HepG2 (cell line): ENCODE measurements at regions not wholly inside any gene's neighbourhood (a gene's known extent, or its start where the extent isn't known, plus 50 kb on each side); places are given as distances from the start of the nearest gene placed in this dataset.

Experiments
- ATAC-seq: fragments of 200-7000 bp; cut with Tn5 transposase; 3 replicates; pipeline ENCODE4 v1.9.1; 2020; ENCODE audit warnings: mild to moderate bottlenecking, moderate library complexity
- BruUV-seq: library from RNA; stranded (reverse); fragments of 400-500 nt; replicated peaks from 2 replicates; lab custom pipeline; 2021; lab: Mats Ljungman, UMichigan
- CTCF ChIA-PET: fragments of 300-600 bp; formaldehyde crosslinking; extraction: SDS; loops from one replicate; lab custom pipeline; 2021; ENCODE audit warnings: low total read pairs, inconsistent platforms, low intra/inter-chr PET ratio; lab: Yijun Ruan, JAX
- POLR2A ChIA-PET: fragments of 350-600 bp; sonication (Branson Sonifier 250); formaldehyde crosslinking; loops from one replicate; lab custom pipeline; 2020; ENCODE audit warnings: antibody characterized with exemption, inconsistent platforms; lab: Yijun Ruan, JAX
- DNase-seq: peaks from one replicate; pipeline ENCODE4 v3.0.0-alpha.2; 2015; ENCODE audit warnings: low spot score
- FAIRE-seq: peaks from 3 replicates; lab custom pipeline; 2011; peaks lifted over from hg19 to GRCh38; lab: Jason Lieb, UNC
- H2AFZ ChIP-seq: one replicate; pipeline ENCODE4 v1.6.1; 2011; ENCODE audit warnings: low read length, inconsistent platforms
- H3K27ac ChIP-seq: fragments of 300-600 bp; 3 replicates; pipeline ENCODE4 v1.8.0; 2011; ENCODE audit warnings: mixed run types, mild to moderate bottlenecking, mixed read lengths, low read length, inconsistent platforms; ENCODE audit not compliant: insufficient read depth; ENCODE audit errors: extremely low read length
- H3K27me3 ChIP-seq, 2 experiments: fragments of 200-600 bp in 1 of 2; 2 replicates in 1 of 2; 3 replicates in 1 of 2; pipeline versions ENCODE4 v1.6.0 to v1.8.0; 2011; ENCODE audit warnings: low read length in 2 of 2, mild to moderate bottlenecking in 2 of 2, moderate library complexity in 2 of 2, inconsistent platforms in 1 of 2; ENCODE audit not compliant: insufficient read depth in 2 of 2, control insufficient read depth in 1 of 2
- H3K36me3 ChIP-seq, 2 experiments: fragments of 200-600 bp in 1 of 2; replicated peaks in 1 of 2; 2 replicates in 1 of 2; 3 replicates in 1 of 2; pipeline versions ENCODE4 v1.5.1 to v1.8.0; 2011; ENCODE audit warnings: low read length in 2 of 2, inconsistent platforms in 1 of 2; ENCODE audit not compliant: insufficient read depth in 2 of 2, control insufficient read depth in 1 of 2
- H3K4me1 ChIP-seq: 2 replicates; pipeline ENCODE4 v1.5.1; 2012; ENCODE audit warnings: low read length, inconsistent platforms; ENCODE audit not compliant: insufficient read depth
- H3K4me2 ChIP-seq: 2 replicates; pipeline ENCODE4 v1.6.0; 2011; ENCODE audit warnings: low read depth, low read length, inconsistent platforms
- H3K4me3 ChIP-seq, 3 experiments: fragments of 200-600 bp in 1 of 3; sonication (generic), shearing (Covaris generic) in 1 of 3; replicated peaks in 1 of 3; 2 replicates each; pipeline ENCODE4 v1.5.1; 2011 to 2016; ENCODE audit warnings: low read length in 3 of 3, inconsistent platforms in 2 of 3, low read depth in 2 of 3, mild to moderate bottlenecking in 2 of 3, control low read depth in 1 of 3, mixed read lengths in 1 of 3; ENCODE audit not compliant: insufficient read depth in 1 of 3
- H3K79me2 ChIP-seq: one replicate; pipeline ENCODE4 v1.6.1; 2011; ENCODE audit warnings: low read length, inconsistent platforms; ENCODE audit not compliant: insufficient read depth
- H3K9ac ChIP-seq: 2 replicates; pipeline ENCODE4 v1.6.0; 2011; ENCODE audit warnings: mild to moderate bottlenecking, low read depth, low read length, inconsistent platforms; ENCODE audit not compliant: insufficient read depth
- H3K9me3 ChIP-seq: 2 replicates; pipeline ENCODE4 v1.5.1; 2012; ENCODE audit warnings: mild to moderate bottlenecking, low read length
- H4K20me1 ChIP-seq: 2 replicates; pipeline ENCODE4 v1.6.0; 2011; ENCODE audit warnings: inconsistent platforms, mild to moderate bottlenecking, low read length, moderate library complexity; ENCODE audit not compliant: insufficient read depth
- BRCA1 ChIP-seq: sonication (generic); formaldehyde crosslinking; IDR thresholded peaks from 2 replicates; pipeline ENCODE4 v1.4.0; 2020; ENCODE audit warnings: missing genetic modification reagents
- DR1 ChIP-seq: sonication (generic); formaldehyde crosslinking; IDR thresholded peaks from 2 replicates; pipeline ENCODE4 v1.8.0; 2021; ENCODE audit warnings: mild to moderate bottlenecking, missing genetic modification reagents, inconsistent platforms
- HNRNPUL1 ChIP-seq: fragments of 200-400 bp; formaldehyde crosslinking; IDR thresholded peaks from 2 replicates; pipeline ENCODE4 v1.6.1; 2017; ENCODE audit warnings: low read depth, mild to moderate bottlenecking, low read length, moderate library complexity
- TSC22D2 ChIP-seq: sonication (generic); formaldehyde crosslinking; IDR thresholded peaks from 2 replicates; pipeline ENCODE4 v1.5.1; 2020; ENCODE audit warnings: missing genetic modification reagents, mild to moderate bottlenecking, borderline replicate concordance
- ZFYVE20 ChIP-seq: sonication (generic); formaldehyde crosslinking; IDR thresholded peaks from 2 replicates; pipeline ENCODE4 v1.8.0; 2023; ENCODE audit warnings: low read depth, mild to moderate bottlenecking, moderate library complexity, missing genetic modification reagents, borderline replicate concordance
- ZMAT3 ChIP-seq: sonication (generic); formaldehyde crosslinking; conservative IDR thresholded peaks from 2 replicates; pipeline ENCODE4 v1.7.0; 2021; ENCODE audit warnings: missing genetic modification reagents
- ZNF879 ChIP-seq: sonication (generic); formaldehyde crosslinking; IDR thresholded peaks from 2 replicates; pipeline ENCODE4 v1.8.1; 2023; ENCODE audit warnings: missing genetic modification reagents
- WGBS: methylation state at CpG from one replicate; pipeline ENCODE4 v1.1.6; 2017; ENCODE audit warnings: low lambda C conversion rate; 5-methylcytosine and 5-hydroxymethylcytosine counted together
- in situ Hi-C: cut with HindIII; loops from 2 replicates; pipeline ENCODE4 v1.10.0; 2017; ENCODE audit warnings: low pct_unique_long_range_greater_than_20kb; ENCODE audit not compliant: extremely low pct_ligation_motif_present
- intact Hi-C: fragments of 100-400 bp; cut with micrococcal nuclease; formaldehyde crosslinking; loops from one replicate; pipeline ENCODE4 v1.10.0; 2022; ENCODE audit not compliant: unreplicated experiment
- TF ChIP-seq, protein P1 (sequence below): sonication (generic); formaldehyde crosslinking; IDR thresholded peaks from 2 replicates; pipeline ENCODE4 v1.8.1; 2023; ENCODE audit warnings: missing genetic modification reagents, mild to moderate bottlenecking, borderline replicate concordance
- TF ChIP-seq, protein P2 (sequence below): IDR thresholded peaks from 2 replicates; pipeline ENCODE4 v1.6.1; 2016; ENCODE audit warnings: mild to moderate bottlenecking, missing biosample characterization, missing genetic modification reagents
- TF ChIP-seq, protein P3 (sequence below): sonication (generic); formaldehyde crosslinking; IDR thresholded peaks from 2 replicates; pipeline ENCODE4 v1.4.0; 2020; ENCODE audit warnings: mild to moderate bottlenecking, missing genetic modification reagents

DNA sequence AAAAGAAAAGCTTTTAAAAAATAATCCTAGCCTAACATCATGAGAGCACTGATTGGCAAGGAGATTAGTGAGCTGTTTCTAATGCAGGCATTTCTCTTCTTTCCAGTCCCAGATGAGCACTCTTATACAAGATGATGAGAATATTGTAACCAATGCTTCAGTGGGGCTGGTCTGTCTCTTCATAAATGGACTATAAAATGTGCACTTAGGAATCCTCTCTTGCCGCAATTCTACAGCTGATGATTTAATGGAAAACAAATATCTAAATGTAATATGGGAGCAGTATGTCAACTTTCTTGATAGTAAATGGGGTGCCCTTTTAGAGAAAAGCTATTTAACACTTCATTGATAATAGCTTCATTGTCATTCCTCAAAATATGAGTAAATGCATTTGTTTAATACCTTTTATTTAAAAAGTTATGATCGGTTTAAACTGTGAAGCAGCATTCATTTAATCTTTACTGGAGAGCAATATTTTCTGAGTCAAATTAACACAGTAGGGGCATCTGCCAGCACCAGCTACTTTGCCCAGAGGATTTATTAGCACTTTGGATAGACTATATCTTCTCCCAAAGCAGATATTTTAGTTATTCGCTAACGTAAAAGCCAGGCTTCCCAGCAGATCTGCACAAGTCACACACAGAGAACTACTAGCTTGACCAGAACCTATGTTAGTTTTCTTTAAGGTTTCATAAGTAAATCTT lies 985.9 kb downstream of the DIPK2A start:
- H3K4me3 ChIP-seq, result no peak overlapping the region
- H4K20me1 ChIP-seq, result no peaks in the 10 kb centered on the region
- no peak for TF ChIP-seq ZFYVE20 (CRISPR knock-in tag)
- no peak for TF ChIP-seq HNRNPUL1
- TF ChIP-seq BRCA1 (CRISPR knock-in tag), result no peak
- TF ChIP-seq ZNF879 (CRISPR knock-in tag), result no peak
- TF ChIP-seq ZMAT3 (CRISPR knock-in tag), result no peak
- TF ChIP-seq, protein P1, sequence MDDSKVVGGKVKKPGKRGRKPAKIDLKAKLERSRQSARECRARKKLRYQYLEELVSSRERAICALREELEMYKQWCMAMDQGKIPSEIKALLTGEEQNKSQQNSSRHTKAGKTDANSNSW (CRISPR knock-in tag), result no peak
- H3K4me2 ChIP-seq, result no peak overlapping the region
- BruUV-seq, result no TSS peak
- 38% methylated on average over 4 of the region's 4 CpGs for WGBS
- no peak overlapping the region for H3K9ac ChIP-seq
- H3K36me3 ChIP-seq, result no peaks in the 10 kb centered on the region
- no peaks in the 10 kb centered on the region for H3K79me2 ChIP-seq
- H3K27me3 ChIP-seq, result no peaks in the 10 kb centered on the region
- H2AFZ ChIP-seq, result no peak overlapping the region
- intact Hi-C loops (no loop called here), in situ Hi-C loops (no loop called here)
- FAIRE-seq, result no peak
- H3K9me3 ChIP-seq, result peaks cover 5% of the 10 kb centered on the region; the same call in 1 of the 2 replicates
- H3K4me1 ChIP-seq, result no peaks in the 10 kb centered on the region
- ChIA-PET POLR2A (no interaction called here), CTCF (no interaction called here)
- no peak overlapping the region for H3K27ac ChIP-seq
- no peak for ATAC-seq
- no peak for DNase-seq

DNA sequence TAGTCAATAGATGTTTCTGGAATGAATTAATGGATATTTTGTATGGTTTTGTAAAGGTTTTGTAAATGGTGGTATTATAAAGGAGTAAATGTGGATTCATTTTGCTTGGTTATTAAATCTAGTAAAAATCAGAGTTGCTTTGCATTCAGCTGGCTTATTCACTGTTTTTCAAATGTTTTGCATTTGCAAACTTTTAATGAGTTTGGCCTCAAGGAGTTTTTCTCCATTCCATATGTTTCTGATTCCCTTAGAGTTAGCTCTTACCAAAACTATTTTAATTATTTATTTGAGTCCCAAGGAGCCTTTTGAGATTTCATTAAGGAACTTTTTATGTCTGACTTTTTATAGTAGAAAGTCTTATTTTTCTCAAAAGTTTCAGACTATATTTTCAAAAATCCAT lies 992.2 kb downstream of the DIPK2A start:
- no TSS peak for BruUV-seq
- H3K4me2 ChIP-seq, result no peak overlapping the region
- H2AFZ ChIP-seq, result no peak overlapping the region
- no peaks in the 10 kb centered on the region for H4K20me1 ChIP-seq
- no peak for DNase-seq
- CTCF ChIA-PET, result no interaction called here
- H3K9ac ChIP-seq, result no peak overlapping the region
- no peaks in the 10 kb centered on the region for H3K36me3 ChIP-seq
- ATAC-seq, result no peak
- H3K27ac ChIP-seq, result no peak overlapping the region
- TF ChIP-seq TSC22D2, result no peak
- TF ChIP-seq DR1 (CRISPR knock-in tag), result no peak
- TF ChIP-seq, protein P2, sequence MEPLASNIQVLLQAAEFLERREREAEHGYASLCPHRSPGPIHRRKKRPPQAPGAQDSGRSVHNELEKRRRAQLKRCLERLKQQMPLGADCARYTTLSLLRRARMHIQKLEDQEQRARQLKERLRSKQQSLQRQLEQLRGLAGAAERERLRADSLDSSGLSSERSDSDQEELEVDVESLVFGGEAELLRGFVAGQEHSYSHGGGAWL (CRISPR knock-in tag), result no peak
- TF ChIP-seq, protein P3, sequence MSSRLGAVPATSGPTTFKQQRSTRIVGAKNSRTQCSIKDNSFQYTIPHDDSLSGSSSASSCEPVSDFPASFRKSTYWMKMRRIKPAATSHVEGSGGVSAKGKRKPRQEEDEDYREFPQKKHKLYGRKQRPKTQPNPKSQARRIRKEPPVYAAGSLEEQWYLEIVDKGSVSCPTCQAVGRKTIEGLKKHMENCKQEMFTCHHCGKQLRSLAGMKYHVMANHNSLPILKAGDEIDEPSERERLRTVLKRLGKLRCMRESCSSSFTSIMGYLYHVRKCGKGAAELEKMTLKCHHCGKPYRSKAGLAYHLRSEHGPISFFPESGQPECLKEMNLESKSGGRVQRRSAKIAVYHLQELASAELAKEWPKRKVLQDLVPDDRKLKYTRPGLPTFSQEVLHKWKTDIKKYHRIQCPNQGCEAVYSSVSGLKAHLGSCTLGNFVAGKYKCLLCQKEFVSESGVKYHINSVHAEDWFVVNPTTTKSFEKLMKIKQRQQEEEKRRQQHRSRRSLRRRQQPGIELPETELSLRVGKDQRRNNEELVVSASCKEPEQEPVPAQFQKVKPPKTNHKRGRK (CRISPR knock-in tag), result no peak
- TF ChIP-seq, all 625 proteins: peak for 0
- Histone ChIP-seq H3K9me3 (peaks cover 5% of the 10 kb centered on the region; the same call in 1 of the 2 replicates), H3K4me1 (no peaks in the 10 kb centered on the region), H3K79me2 (no peaks in the 10 kb centered on the region), H3K27me3 (no peaks in the 10 kb centered on the region), H3K4me3 (no peak overlapping the region)
- in situ Hi-C loops, result no loop called here
- no peak for FAIRE-seq
- POLR2A ChIA-PET, result no interaction called here
- intact Hi-C loops, result no loop called here
